ENCODE measurements at regions not wholly inside any gene's neighbourhood (a gene's known extent, or its start where the extent isn't known, plus 50 kb on each side); places are given as distances from the start of the nearest gene placed in this dataset.

GRCh38 chrY:19503092-19503449 is 241.5 kb downstream of the KDM5D start:
- Histone ChIP-seq H3K4me3 (ENCODE audit: low read depth, low read length) (peak overlapping the region; percentile 75), H3K4me1 (ENCODE audit: control insufficient read depth, insufficient read depth, low read length, poor library complexity, severe bottlenecking) (peaks cover under 1% of the 10 kb centered on the region), H3K36me3 (ENCODE audit: control insufficient read depth, insufficient read depth, low read length) (no peaks in the 10 kb centered on the region), H3K9me3 (ENCODE audit: control insufficient read depth in 2 of 2, low read length in 2 of 2) (no peaks in the 10 kb centered on the region), H3K27me3 (ENCODE audit: control insufficient read depth, insufficient read depth, low read length) (no peaks in the 10 kb centered on the region), H3K27ac (ENCODE audit: insufficient read depth, low read length, poor library complexity, severe bottlenecking) (peak overlapping the region; percentile 14)
- peak; percentile 26 to 42 for ATAC-seq (ENCODE audit: low read depth in 2 of 2)
- H3K4me1 Mint-ChIP-seq, result peaks cover 0 to 35% (median 11%) of the 10 kb centered on the region in 4 donors
- no peaks in the 10 kb centered on the region for H3K27me3 Mint-ChIP-seq
- peak overlapping the region in 1 of 4 donors; percentile 97 for H3K4me3 Mint-ChIP-seq
- DNase-seq, result no peak
- no peaks in the 10 kb centered on the region for H3K9me3 Mint-ChIP-seq
- no peaks in the 10 kb centered on the region for H3K36me3 Mint-ChIP-seq
- peak overlapping the region in 1 of 3 donors; percentile 95 for H3K27ac Mint-ChIP-seq

DNA sequence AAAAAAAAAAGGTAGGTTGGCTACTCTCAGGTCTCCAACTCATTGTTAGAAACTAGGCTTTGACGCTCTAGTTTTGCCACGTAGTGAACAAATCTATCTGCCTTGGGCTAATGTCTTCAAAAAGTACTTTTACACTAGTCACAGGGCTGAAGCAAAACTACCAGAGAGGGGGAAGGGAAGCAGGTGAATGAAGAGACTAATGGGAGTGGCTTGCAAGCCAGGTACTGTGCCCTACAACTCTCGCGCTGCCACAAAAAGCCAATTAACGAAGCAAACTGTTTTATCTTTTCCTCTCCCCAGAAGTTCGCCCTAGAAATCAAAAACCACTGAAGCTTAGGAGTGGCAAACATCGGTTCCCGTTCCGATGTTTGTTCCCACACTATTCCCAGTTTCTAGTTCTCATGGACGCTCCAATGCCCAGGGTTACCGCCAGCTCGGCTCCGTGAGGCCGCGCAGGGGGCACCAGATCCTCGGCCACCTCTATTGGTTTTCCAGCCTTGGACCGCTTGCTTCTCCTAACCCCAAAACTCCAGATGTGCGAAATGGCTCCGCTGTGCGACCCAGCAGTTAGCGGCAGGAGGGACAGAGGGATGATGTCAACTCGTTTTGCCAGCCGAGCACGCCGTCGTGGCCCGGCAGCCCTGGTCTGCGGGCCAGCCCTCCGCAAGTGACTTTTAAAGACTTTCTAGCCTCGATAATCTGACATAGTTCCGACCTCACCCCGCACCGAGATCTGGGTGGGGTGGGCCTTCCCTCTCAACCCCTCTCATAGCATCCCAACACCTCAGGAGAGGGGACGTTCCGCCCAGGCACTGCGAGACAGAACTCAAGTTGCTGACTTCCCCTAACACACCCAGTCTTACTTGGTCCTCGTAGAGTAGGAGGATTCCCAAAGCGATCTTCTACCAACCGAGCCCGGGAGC is 242.1 kb downstream of the KDM5D start:
- no peak for DNase-seq
- peak overlapping the region in 1 of 3 donors; percentile 95 for H3K27ac Mint-ChIP-seq
- Histone ChIP-seq H3K27ac (ENCODE audit: insufficient read depth, low read length, poor library complexity, severe bottlenecking) (peak overlapping the region; percentile 14), H3K4me1 (ENCODE audit: control insufficient read depth, insufficient read depth, low read length, poor library complexity, severe bottlenecking) (peaks cover 4% of the 10 kb centered on the region), H3K9me3 (ENCODE audit: control insufficient read depth in 2 of 2, low read length in 2 of 2) (no peaks in the 10 kb centered on the region), H3K27me3 (ENCODE audit: control insufficient read depth, insufficient read depth, low read length) (no peaks in the 10 kb centered on the region), H3K36me3 (ENCODE audit: control insufficient read depth, insufficient read depth, low read length) (no peaks in the 10 kb centered on the region), H3K4me3 (ENCODE audit: low read depth, low read length) (peak overlapping the region; percentile 75)
- H3K4me3 Mint-ChIP-seq, result peak overlapping the region in 1 of 4 donors; percentile 97
- no peaks in the 10 kb centered on the region for H3K9me3 Mint-ChIP-seq
- no peaks in the 10 kb centered on the region for H3K27me3 Mint-ChIP-seq
- H3K36me3 Mint-ChIP-seq, result no peaks in the 10 kb centered on the region
- peak; percentile 52 to 54 for ATAC-seq (ENCODE audit: low read depth in 2 of 2)
- H3K4me1 Mint-ChIP-seq, result peaks cover 0 to 39% (median 11%) of the 10 kb centered on the region in 4 donors

DNA sequence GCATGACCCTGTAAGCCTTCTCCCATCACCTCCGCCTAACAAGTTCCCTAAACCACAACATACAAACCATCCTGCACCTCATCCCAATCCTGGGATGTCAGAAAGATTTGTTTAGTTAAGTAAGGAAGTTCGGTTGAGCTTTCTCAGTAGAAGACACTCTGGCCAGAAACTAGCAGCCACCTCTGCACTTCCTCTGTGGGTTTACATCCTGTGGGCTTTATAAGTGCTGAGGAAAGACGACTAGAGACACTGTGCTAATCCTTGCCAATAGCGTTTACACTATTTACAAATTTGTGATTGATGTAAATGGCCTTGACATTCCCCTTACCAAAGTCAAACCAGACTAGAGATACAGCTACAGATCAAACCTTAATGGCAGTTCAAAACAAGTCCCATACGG is 246.0 kb downstream of the KDM5D start:
- no peak overlapping the region for H3K27ac ChIP-seq (ENCODE audit: insufficient read depth, low read length, poor library complexity, severe bottlenecking)
- peaks cover 4% of the 10 kb centered on the region for H3K4me1 ChIP-seq (ENCODE audit: control insufficient read depth, insufficient read depth, low read length, poor library complexity, severe bottlenecking)
- peaks cover 0 to 46% (median 12%) of the 10 kb centered on the region in 4 donors for H3K4me1 Mint-ChIP-seq
- DNase-seq, result no peak
- H3K4me3 Mint-ChIP-seq, result peak overlapping the region in 1 of 4 donors; percentile 82
- peak overlapping the region; percentile 50 for H3K4me3 ChIP-seq (ENCODE audit: low read depth, low read length)
- no peaks in the 10 kb centered on the region for H3K36me3 Mint-ChIP-seq
- H3K27me3 ChIP-seq (ENCODE audit: control insufficient read depth, insufficient read depth, low read length), result no peaks in the 10 kb centered on the region
- H3K27ac Mint-ChIP-seq, result no peak overlapping the region
- no peaks in the 10 kb centered on the region for H3K9me3 ChIP-seq (ENCODE audit: control insufficient read depth in 2 of 2, low read length in 2 of 2)
- peak; percentile 37 to 53 for ATAC-seq (ENCODE audit: low read depth in 2 of 2)
- no peaks in the 10 kb centered on the region for H3K36me3 ChIP-seq (ENCODE audit: control insufficient read depth, insufficient read depth, low read length)
- no peaks in the 10 kb centered on the region for H3K9me3 Mint-ChIP-seq
- H3K27me3 Mint-ChIP-seq, result no peaks in the 10 kb centered on the region

GRCh38 chrY:19487494-19487893 is 257.0 kb downstream of the KDM5D start:
- DNase-seq (no peak), ATAC-seq (ENCODE audit: low read depth in 2 of 2) (no peak)
- no peaks in the 10 kb centered on the region for H3K4me1 ChIP-seq (ENCODE audit: control insufficient read depth, insufficient read depth, low read length, poor library complexity, severe bottlenecking)
- H3K27me3 Mint-ChIP-seq, result no peaks in the 10 kb centered on the region
- no peak overlapping the region for H3K27ac Mint-ChIP-seq
- peaks cover 0 to 9% of the 10 kb centered on the region in 2 experiments for H3K9me3 ChIP-seq (ENCODE audit: control insufficient read depth in 2 of 2, low read length in 2 of 2)
- H3K9me3 Mint-ChIP-seq, result peaks cover 0 to 7% (median 0%) of the 10 kb centered on the region in 7 donors
- no peaks in the 10 kb centered on the region for H3K36me3 Mint-ChIP-seq
- H3K4me3 Mint-ChIP-seq, result no peak overlapping the region
- H3K27ac ChIP-seq (ENCODE audit: insufficient read depth, low read length, poor library complexity, severe bottlenecking), result no peak overlapping the region
- H3K4me1 Mint-ChIP-seq, result no peaks in the 10 kb centered on the region
- no peaks in the 10 kb centered on the region for H3K36me3 ChIP-seq (ENCODE audit: control insufficient read depth, insufficient read depth, low read length)
- H3K4me3 ChIP-seq (ENCODE audit: low read depth, low read length), result no peak overlapping the region
- H3K27me3 ChIP-seq (ENCODE audit: control insufficient read depth, insufficient read depth, low read length), result no peaks in the 10 kb centered on the region

DNA sequence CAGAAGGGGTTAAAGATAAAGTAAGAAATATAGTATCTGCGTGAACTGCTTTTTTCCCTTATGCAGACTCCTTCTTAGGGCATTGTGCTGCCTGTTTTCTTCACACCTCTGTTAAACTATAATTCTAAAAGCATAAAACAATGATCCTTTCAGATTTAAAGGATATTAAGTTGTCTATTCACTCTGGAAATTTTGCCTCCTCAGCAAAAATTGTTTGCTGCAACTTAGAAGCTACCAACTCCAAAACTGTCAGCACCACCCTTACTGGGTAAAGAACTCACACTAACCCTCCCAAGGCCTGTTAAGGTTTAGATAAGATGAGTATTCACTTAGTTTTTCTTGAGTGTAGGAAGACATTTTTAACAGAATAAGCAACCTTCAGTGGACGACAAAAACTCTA is 259.5 kb downstream of the KDM5D start:
- Histone ChIP-seq H3K9me3 (ENCODE audit: control insufficient read depth in 2 of 2, low read length in 2 of 2) (no peaks in the 10 kb centered on the region), H3K27ac (ENCODE audit: insufficient read depth, low read length, poor library complexity, severe bottlenecking) (no peak overlapping the region), H3K4me3 (ENCODE audit: low read depth, low read length) (no peak overlapping the region), H3K36me3 (ENCODE audit: control insufficient read depth, insufficient read depth, low read length) (no peaks in the 10 kb centered on the region), H3K27me3 (ENCODE audit: control insufficient read depth, insufficient read depth, low read length) (no peaks in the 10 kb centered on the region), H3K4me1 (ENCODE audit: control insufficient read depth, insufficient read depth, low read length, poor library complexity, severe bottlenecking) (no peaks in the 10 kb centered on the region)
- H3K9me3 Mint-ChIP-seq, result peaks cover 0 to 7% (median 0%) of the 10 kb centered on the region in 7 donors
- no peak for ATAC-seq (ENCODE audit: low read depth in 2 of 2)
- no peak overlapping the region for H3K4me3 Mint-ChIP-seq
- no peak overlapping the region for H3K27ac Mint-ChIP-seq
- H3K4me1 Mint-ChIP-seq, result no peaks in the 10 kb centered on the region
- H3K27me3 Mint-ChIP-seq, result no peaks in the 10 kb centered on the region
- H3K36me3 Mint-ChIP-seq, result no peaks in the 10 kb centered on the region
- DNase-seq, result no peak

DNA sequence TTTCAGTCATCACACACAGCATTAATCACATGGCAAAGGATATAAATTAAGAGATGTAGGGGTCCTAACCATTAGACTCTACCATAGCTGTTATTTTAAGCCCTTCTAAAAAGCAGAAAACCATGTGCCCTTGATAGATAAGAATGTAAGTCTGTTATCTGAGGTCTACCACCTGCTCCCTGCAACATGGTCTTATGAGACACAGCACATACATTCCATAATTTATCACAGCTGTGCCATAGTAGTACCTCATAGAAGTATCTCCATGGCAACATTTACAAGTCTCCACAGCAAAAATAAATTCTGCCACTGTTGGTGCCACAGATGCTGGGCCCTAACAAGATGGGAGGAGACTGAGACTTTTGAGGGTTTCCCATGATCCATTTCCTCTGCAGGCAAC is 265.4 kb downstream of the KDM5D start:
- H3K9me3 Mint-ChIP-seq, result no peaks in the 10 kb centered on the region
- Histone ChIP-seq H3K36me3 (ENCODE audit: control insufficient read depth, insufficient read depth, low read length) (no peaks in the 10 kb centered on the region), H3K27ac (ENCODE audit: insufficient read depth, low read length, poor library complexity, severe bottlenecking) (no peak overlapping the region), H3K9me3 (ENCODE audit: control insufficient read depth in 2 of 2, low read length in 2 of 2) (no peaks in the 10 kb centered on the region), H3K4me3 (ENCODE audit: low read depth, low read length) (no peak overlapping the region), H3K4me1 (ENCODE audit: control insufficient read depth, insufficient read depth, low read length, poor library complexity, severe bottlenecking) (no peaks in the 10 kb centered on the region), H3K27me3 (ENCODE audit: control insufficient read depth, insufficient read depth, low read length) (no peaks in the 10 kb centered on the region)
- ATAC-seq (ENCODE audit: low read depth in 2 of 2) (no peak), DNase-seq (no peak)
- no peaks in the 10 kb centered on the region for H3K27me3 Mint-ChIP-seq
- no peak overlapping the region for H3K27ac Mint-ChIP-seq
- H3K36me3 Mint-ChIP-seq, result no peaks in the 10 kb centered on the region
- H3K4me3 Mint-ChIP-seq, result no peak overlapping the region
- H3K4me1 Mint-ChIP-seq, result no peaks in the 10 kb centered on the region

GRCh38 chrY:19477959-19478358 is 266.6 kb downstream of the KDM5D start:
- Mint-ChIP-seq H3K9me3 (no peaks in the 10 kb centered on the region), H3K36me3 (no peaks in the 10 kb centered on the region), H3K4me1 (no peaks in the 10 kb centered on the region), H3K27ac (no peak overlapping the region), H3K27me3 (no peaks in the 10 kb centered on the region), H3K4me3 (no peak overlapping the region)
- H3K4me3 ChIP-seq (ENCODE audit: low read depth, low read length), result no peak overlapping the region
- no peaks in the 10 kb centered on the region for H3K4me1 ChIP-seq (ENCODE audit: control insufficient read depth, insufficient read depth, low read length, poor library complexity, severe bottlenecking)
- no peaks in the 10 kb centered on the region for H3K27me3 ChIP-seq (ENCODE audit: control insufficient read depth, insufficient read depth, low read length)
- H3K36me3 ChIP-seq (ENCODE audit: control insufficient read depth, insufficient read depth, low read length), result no peaks in the 10 kb centered on the region
- DNase-seq, result no peak
- no peaks in the 10 kb centered on the region for H3K9me3 ChIP-seq (ENCODE audit: control insufficient read depth in 2 of 2, low read length in 2 of 2)
- no peak overlapping the region for H3K27ac ChIP-seq (ENCODE audit: insufficient read depth, low read length, poor library complexity, severe bottlenecking)
- no peak for ATAC-seq (ENCODE audit: low read depth in 2 of 2)

DNA sequence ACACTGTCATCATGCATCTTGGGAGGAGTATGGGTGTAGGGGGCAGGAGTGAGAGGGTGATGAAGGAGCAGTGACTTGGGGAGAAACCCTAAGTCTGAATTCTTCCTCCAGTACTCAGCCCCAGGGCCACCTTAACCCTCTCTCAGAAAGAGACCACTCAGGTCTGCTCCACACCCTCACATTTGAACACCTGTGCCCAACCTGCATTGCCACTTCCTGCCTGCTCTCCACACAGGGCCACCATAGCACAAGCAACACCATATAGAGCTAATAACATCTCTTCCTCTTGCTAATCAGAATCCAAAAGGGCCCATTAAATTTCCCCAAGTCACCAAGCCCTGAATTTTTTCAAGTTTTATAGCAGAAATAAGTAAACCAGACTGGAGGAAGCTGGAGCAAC is 278.7 kb downstream of the KDM5D start:
- H3K36me3 Mint-ChIP-seq, result no peaks in the 10 kb centered on the region
- ATAC-seq (ENCODE audit: low read depth in 2 of 2), result peak; percentile 47 to 52
- no peak overlapping the region for H3K4me3 Mint-ChIP-seq

More for the DNA sequence above, 278.7 kb downstream of the KDM5D start:
- Histone ChIP-seq H3K27me3 (ENCODE audit: control insufficient read depth, insufficient read depth, low read length) (no peaks in the 10 kb centered on the region), H3K4me1 (ENCODE audit: control insufficient read depth, insufficient read depth, low read length, poor library complexity, severe bottlenecking) (no peaks in the 10 kb centered on the region), H3K9me3 (ENCODE audit: control insufficient read depth in 2 of 2, low read length in 2 of 2) (no peaks in the 10 kb centered on the region), H3K4me3 (ENCODE audit: low read depth, low read length) (no peak overlapping the region), H3K27ac (ENCODE audit: insufficient read depth, low read length, poor library complexity, severe bottlenecking) (no peak overlapping the region), H3K36me3 (ENCODE audit: control insufficient read depth, insufficient read depth, low read length) (no peaks in the 10 kb centered on the region)
- DNase-seq, result no peak
- Mint-ChIP-seq H3K27ac (no peak overlapping the region), H3K4me1 (peaks cover 0 to 5% (median 0%) of the 10 kb centered on the region in 4 donors), H3K27me3 (no peaks in the 10 kb centered on the region), H3K9me3 (peaks cover 0 to 1% (median 0%) of the 10 kb centered on the region in 7 donors)
